Stimulated activated naive CD4-positive, alpha-beta T cell (primary cell): ENCODE measurements at regions not wholly inside any gene's neighbourhood (a gene's known extent, or its start where the extent isn't known, plus 50 kb on each side); places are given as distances from the start of the nearest gene placed in this dataset.

Source experiments
- DNase-seq, 6 experiments: peaks; one replicate each; lab custom pipeline; 2025; lab: John Stamatoyannopoulos, UW

DNA sequence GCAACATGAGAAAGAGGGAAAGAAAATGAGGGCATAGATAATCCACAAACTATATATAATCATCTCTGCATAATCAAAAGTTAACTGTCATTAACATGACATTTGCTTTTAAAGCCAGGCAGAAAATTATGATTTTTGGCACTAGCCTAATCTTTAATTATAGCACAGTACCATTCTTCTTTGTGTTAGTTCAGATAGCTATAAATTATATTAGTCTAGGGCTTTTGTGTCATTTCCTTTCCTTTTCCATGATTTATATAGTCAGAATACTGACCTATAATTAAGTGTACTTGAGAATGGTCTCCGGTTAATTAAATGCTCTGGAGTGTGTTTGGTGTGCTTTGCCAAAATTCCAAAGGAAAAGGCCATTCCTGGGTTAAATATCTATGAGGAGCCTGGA, 441.9 kb upstream of the THRB start:
- no peak for DNase-seq

GRCh38 chr3:24937228-24937627, 442.6 kb upstream of the THRB start:
- DNase-seq, result no peak

- DNase-seq, result no peak
Observed at GRCh38 chr3:24937780-24938179, 443.1 kb upstream of the THRB start.

DNA sequence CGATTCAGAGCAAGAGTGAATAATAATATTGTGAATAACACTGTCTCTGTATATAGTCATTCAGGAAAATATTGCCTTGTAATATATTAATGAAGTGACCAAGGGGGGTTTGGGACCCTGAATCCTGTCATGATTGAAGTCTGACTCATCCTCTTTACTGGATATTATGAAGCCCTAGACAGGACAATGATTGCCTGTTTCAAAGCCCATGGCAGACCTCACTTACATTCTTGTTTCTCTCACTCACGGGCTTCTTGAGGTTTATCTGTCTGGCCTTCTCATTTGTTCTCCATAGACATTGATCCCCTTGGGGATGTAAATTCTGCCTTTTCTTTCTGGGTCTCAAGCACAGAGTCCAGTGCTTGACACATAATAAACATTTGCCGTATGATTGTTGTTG, 449.3 kb upstream of the THRB start:
- DNase-seq, result no peak

DNA sequence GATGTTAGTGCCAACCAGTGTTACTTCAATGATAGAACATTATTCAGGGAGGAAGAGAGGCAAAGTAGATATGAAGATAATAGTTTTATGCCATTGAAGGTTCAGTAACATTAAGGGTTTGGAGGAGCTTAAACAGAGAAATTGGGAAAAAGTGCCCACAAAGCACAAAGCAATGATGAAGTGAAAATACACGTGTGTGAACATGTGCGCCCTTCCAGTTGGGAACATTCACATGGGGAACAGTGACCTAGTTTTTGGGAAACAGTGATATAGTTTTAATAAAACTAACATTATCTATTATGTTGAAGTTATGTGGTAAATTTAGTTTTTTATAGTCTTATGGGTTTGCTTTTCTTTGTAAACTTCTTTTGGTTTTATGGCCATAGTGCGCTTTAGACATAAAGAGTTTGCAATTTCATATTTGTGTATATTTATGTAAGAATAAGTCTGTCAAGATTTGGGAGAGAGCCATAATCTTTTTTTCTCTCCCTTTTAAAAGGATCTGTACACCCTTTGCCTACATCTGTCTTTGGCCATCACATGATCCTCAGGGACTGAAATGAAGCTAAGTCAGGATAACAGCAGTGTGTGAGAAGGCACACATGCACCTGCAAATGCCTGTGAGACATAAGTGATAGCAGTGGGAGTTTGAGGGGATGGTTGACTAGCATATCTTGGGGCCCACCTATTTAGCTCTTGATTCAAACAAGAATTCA, 450.3 kb upstream of the THRB start:
- DNase-seq, result no peak

- no peak for DNase-seq
Observed at GRCh38 chr3:24945563-24945962, 450.9 kb upstream of the THRB start.

GRCh38 chr3:24947103-24947502, 452.5 kb upstream of the THRB start:
- no peak for DNase-seq

GRCh38 chr3:24951180-24951579, 456.5 kb upstream of the THRB start:
- no peak for DNase-seq

DNA sequence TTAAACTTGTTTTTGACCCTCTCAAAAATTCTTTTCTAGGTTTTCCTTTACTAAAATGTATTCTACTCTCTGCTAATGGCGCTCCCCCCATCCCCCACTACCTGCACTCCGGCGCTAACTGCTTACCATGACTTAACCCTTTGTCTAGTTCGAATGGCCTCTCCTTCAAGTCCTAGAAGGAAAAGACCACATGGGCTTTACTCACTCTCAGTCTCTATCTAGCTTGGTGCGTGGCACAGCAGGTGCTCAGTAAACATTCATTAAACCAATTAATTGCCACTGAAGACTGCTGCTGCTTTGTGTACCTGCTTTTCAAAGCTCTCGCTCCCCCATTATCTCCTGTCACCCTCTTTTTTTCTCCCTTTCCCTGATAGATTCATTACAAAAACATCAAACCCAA, 457.7 kb upstream of the THRB start:
- no peak for DNase-seq

DNA sequence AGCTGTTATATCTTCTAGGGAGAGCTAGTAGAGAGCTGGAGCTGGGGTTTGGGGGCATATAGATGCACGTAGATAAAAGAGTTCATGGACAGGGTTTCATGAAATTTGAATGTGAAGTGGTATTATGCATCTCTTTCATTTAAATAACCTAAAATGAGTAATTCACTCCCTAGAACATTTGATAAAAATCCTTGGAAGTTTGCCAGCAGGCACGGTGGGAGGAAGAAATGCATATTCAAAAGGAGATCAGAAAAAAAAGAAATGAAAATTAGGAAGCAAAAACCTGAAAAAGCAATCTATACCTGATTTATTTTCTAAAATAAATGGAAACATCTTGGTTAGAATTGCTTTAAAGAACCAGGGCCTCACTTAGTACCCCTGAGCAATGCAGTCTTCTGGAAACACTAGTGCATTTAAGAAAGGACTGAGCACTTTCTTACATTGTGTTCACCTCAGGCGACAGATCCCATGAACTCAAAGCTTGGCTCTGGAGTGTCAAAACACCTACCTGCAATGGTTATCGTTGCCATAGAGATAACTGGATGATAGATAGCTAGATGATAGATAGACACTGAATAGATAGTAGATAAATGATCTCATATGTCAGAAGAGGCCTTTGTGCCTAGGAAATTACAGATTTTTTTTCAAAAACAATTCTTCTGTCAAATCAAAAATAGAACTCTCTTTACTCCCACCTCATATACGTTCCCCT, 458.6 kb upstream of the THRB start:
- no peak for DNase-seq

- DNase-seq, result no peak
Observed at GRCh38 chr3:24956613-24957012, 462.0 kb upstream of the THRB start.

DNA sequence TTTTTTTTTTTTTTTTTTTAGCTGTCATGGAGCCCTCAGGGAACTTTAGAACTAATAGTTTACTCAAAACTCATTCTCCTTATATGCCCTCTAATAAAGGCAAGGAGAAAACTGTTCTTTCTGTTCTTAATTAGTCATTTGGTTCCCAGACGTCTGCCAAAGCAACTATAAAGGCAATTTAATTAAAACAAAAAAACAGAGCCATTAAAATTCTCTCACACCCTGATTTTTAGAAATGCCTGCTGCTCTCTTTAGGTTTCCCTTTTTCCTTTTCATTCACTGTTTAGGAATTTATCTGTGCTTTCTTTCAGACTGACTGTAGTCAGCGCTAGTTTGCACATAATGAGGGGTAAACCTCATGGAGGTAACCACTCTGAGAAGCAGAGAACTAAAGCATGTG, 463.6 kb upstream of the THRB start:
- DNase-seq, result no peak

DNA sequence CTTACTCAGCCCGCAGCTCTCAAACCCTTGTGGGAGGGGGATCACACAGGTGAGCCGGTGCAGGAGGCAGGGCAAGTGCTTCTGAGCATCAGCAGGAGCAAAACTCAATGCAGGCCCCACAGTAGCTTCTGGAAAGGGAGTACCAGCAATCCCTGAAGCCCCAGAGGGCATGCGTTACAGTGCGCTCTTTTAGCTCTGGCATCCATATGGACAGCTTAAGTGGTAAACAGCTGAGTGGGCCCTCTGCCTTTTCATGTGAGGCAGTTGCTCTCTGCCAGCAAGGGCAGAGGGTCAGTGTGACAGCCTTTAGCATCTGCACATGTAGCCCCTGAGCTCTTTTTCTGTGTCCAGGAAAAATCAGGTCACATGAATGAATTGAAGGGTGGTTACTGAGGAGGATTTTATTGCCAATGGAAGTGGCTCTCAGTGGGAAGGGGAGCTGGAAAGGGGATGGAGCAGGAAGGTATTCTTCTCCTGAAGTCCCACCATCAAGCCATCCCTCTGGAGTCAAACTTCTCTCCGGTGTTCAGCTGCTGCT, 464.3 kb upstream of the THRB start:
- no peak for DNase-seq

- DNase-seq, result no peak
Observed at GRCh38 chr3:24963762-24964625, 464.1 kb upstream of the RARB start.

GRCh38 chr3:24965706-24966385, 462.2 kb upstream of the RARB start:
- no peak for DNase-seq

GRCh38 chr3:24968036-24968435, 460.0 kb upstream of the RARB start:
- DNase-seq, result no peak

DNA sequence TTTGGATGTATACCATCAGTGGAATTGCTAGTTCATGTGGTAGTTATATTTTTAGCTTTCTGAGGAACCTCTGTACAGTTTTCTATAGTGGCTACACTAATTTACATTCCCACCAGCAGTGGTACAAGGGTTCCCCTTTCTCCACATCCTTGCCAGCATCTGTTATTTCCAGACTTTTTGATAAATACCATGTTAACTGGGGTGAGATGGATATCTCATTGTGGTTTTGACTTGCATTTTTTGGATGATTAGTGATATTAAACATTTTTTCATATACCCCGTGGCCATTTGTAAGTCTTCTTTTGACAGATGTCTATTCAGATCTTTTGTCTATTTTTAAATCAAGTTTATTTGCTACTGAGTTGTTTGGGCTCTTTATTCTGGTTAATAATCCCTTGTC, 455.6 kb upstream of the RARB start:
- DNase-seq, result no peak

DNA sequence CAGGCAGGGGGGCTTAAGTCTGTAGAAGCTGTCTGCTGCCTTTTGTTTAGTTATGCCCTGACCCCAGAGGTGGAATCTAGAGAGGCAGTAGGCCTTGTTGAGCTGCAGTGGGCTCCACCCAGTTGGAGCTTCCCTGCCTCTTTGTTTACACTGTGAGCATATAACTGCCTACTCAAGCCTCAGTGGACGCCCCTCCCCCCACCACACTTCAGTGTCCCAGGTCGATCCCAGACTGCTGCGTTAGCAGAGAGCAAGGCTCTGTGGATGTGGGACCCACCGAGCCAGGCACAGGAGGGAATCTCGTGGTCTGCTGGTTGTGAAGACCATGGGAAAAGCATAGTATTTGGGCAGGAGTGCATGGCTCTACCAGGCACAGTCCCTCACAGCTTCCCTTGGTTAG, 446.8 kb upstream of the RARB start:
- no peak for DNase-seq

GRCh38 chr3:24981924-24982323, 446.1 kb upstream of the RARB start:
- no peak for DNase-seq

GRCh38 chr3:24985668-24986067, 442.4 kb upstream of the RARB start:
- DNase-seq, result no peak

DNA sequence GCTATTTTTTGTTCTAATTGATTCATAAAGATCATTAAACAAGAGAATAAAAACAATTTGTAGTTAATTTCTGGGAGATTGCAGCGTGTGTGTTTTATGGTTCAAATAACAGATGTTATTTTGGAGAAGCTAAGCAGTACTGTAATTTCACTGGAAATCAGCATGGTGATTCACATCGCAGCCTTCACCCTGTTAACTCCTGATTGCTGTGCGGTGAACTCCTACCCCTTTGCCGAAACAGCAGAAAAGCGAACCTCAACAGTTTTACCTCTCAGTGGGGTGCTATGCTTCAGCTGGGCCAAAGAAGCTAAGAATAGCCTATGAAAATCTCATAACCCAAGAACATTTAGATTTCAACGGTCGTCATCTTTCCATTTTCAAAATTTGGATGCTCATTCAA, 441.5 kb upstream of the RARB start:
- no peak for DNase-seq

GRCh38 chr3:24999357-24999756, 428.7 kb upstream of the RARB start:
- DNase-seq, result no peak
